CD4-positive, alpha-beta T cell (primary cell): ENCODE measurements at regions not wholly inside any gene's neighbourhood (a gene's known extent, or its start where the extent isn't known, plus 50 kb on each side); places are given as distances from the start of the nearest gene placed in this dataset.

Source experiments
- ATAC-seq: fragments of 200-7000 bp; cut with Tn5 transposase; one replicate; pipeline ENCODE4 v1.10.0; 2022; ENCODE audit warnings: mild to moderate bottlenecking; ENCODE audit not compliant: poor library complexity
- CTCF ChIA-PET: fragments of 350-600 bp; sonication (Branson Sonifier 250); formaldehyde crosslinking; loops from one replicate; lab custom pipeline; 2021; ENCODE audit warnings: antibody characterized with exemption, inconsistent platforms; lab: Charles Lee
- POLR2A ChIA-PET: fragments of 350-600 bp; sonication (Branson Sonifier 250); formaldehyde crosslinking; loops from one replicate; lab custom pipeline; 2021; ENCODE audit warnings: antibody characterized with exemption, inconsistent platforms; lab: Charles Lee
- DNase-seq, 14 experiments: peaks; one replicate each; pipeline ENCODE4 v3.0.0-alpha.2; 2013 to 2020; ENCODE audit warnings: mixed read lengths in 2 of 14
- H3K27ac ChIP-seq, 2 donors: one replicate each; pipeline versions ENCODE4 v1.5.1 to v1.7.0; 2013; ENCODE audit warnings: low read length in 2 of 2, low read depth in 1 of 2, mild to moderate bottlenecking in 1 of 2
- H3K27me3 ChIP-seq, 2 experiments: 1 replicate in 1 of 2; 2 replicates in 1 of 2; pipeline versions ENCODE4 v1.6.1 to v1.7.0; 2013; ENCODE audit warnings: low read length in 2 of 2, control low read depth in 1 of 2, mild to moderate bottlenecking in 1 of 2, moderate library complexity in 1 of 2; ENCODE audit not compliant: insufficient read depth in 2 of 2, control insufficient read depth in 1 of 2
- H3K36me3 ChIP-seq: one replicate; pipeline ENCODE4 v1.6.1; 2013; ENCODE audit warnings: low read length, control low read depth; ENCODE audit not compliant: insufficient read depth
- H3K4me1 ChIP-seq: one replicate; pipeline ENCODE4 v1.6.1; 2013; ENCODE audit warnings: low read length, control low read depth; ENCODE audit not compliant: insufficient read depth
- H3K4me3 ChIP-seq: one replicate; pipeline ENCODE4 v1.5.1; 2013; ENCODE audit warnings: mild to moderate bottlenecking, low read length, moderate library complexity
- H3K9me3 ChIP-seq, 2 experiments: 1 replicate in 1 of 2; 2 replicates in 1 of 2; pipeline versions ENCODE4 v1.6.1 to v1.7.0; 2013; ENCODE audit warnings: low read length in 2 of 2, mild to moderate bottlenecking in 2 of 2, control low read depth in 1 of 2, moderate library complexity in 1 of 2; ENCODE audit not compliant: control insufficient read depth in 1 of 2, insufficient read depth in 1 of 2
- H3K27ac Mint-ChIP-seq: one replicate; pipeline ENCODE4 v1.8.0; 2020; ENCODE audit warnings: mixed read lengths
- H3K27me3 Mint-ChIP-seq: one replicate; pipeline ENCODE4 v1.8.0; 2021; ENCODE audit warnings: mixed read lengths
- H3K36me3 Mint-ChIP-seq: one replicate; pipeline ENCODE4 v1.8.0; 2021; ENCODE audit warnings: low read depth, mixed read lengths
- H3K4me1 Mint-ChIP-seq: one replicate; pipeline ENCODE4 v1.8.0; 2021; ENCODE audit warnings: low read depth, mixed read lengths
- H3K4me3 Mint-ChIP-seq: one replicate; pipeline ENCODE4 v1.8.0; 2020; ENCODE audit warnings: mild to moderate bottlenecking, mixed read lengths
- H3K9me3 Mint-ChIP-seq: one replicate; pipeline ENCODE4 v1.8.0; 2020; ENCODE audit warnings: mixed read lengths
- intact Hi-C, 2 experiments: fragments of 100-400 bp; cut with DNase I in 1 of 2; cut with micrococcal nuclease in 1 of 2; formaldehyde crosslinking; loops; one replicate each; pipeline versions ENCODE4 v1.15.1 to v1.9.0; 2023 to 2025; cut with DNase I, micrococcal nuclease
- TF ChIP-seq, protein P1 (sequence below): fragments of 200-600 bp; IDR thresholded peaks from one replicate; pipeline ENCODE4 v1.8.0; 2022; ENCODE audit warnings: antibody characterized with exemption, mild to moderate bottlenecking

DNA sequence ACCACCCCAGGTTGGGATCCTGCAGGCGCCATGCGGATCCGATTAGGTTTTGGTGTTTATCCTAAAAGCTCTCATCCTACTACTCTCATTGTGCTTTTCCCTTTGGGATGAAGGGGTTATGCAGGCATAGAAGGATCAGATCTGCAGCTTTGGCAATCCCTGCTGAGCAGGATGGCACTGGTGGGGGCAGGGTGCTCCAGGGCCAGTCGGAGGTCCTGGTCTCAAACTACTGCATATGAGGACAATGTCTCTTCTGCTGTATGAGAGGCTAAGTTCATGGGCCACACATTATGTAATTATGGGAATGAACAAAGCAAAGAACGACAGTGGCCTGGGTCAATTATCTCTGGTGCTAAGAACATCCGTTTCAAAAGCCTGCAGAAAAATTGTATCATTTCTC is 334.2 kb downstream of the IRX1 start:
- POLR2A ChIA-PET = no interaction called here
- Histone ChIP-seq H3K4me1 (no peaks in the 10 kb centered on the region), H3K27me3 (no peaks in the 10 kb centered on the region), H3K9me3 (peaks cover 0 to 27% of the 10 kb centered on the region in 2 experiments), H3K27ac (no peak overlapping the region), H3K4me3 (no peak overlapping the region), H3K36me3 (no peaks in the 10 kb centered on the region)
- Mint-ChIP-seq H3K27ac (no peak overlapping the region), H3K4me3 (no peak overlapping the region), H3K36me3 (no peaks in the 10 kb centered on the region), H3K4me1 (no peaks in the 10 kb centered on the region), H3K27me3 (no peaks in the 10 kb centered on the region), H3K9me3 (peaks cover 4% of the 10 kb centered on the region)
- CTCF ChIA-PET = no interaction called here
- ATAC-seq (no peak), DNase-seq (no peak)
- intact Hi-C loops = no loop called here
- TF ChIP-seq, protein P1, sequence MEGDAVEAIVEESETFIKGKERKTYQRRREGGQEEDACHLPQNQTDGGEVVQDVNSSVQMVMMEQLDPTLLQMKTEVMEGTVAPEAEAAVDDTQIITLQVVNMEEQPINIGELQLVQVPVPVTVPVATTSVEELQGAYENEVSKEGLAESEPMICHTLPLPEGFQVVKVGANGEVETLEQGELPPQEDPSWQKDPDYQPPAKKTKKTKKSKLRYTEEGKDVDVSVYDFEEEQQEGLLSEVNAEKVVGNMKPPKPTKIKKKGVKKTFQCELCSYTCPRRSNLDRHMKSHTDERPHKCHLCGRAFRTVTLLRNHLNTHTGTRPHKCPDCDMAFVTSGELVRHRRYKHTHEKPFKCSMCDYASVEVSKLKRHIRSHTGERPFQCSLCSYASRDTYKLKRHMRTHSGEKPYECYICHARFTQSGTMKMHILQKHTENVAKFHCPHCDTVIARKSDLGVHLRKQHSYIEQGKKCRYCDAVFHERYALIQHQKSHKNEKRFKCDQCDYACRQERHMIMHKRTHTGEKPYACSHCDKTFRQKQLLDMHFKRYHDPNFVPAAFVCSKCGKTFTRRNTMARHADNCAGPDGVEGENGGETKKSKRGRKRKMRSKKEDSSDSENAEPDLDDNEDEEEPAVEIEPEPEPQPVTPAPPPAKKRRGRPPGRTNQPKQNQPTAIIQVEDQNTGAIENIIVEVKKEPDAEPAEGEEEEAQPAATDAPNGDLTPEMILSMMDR = no peak

DNA sequence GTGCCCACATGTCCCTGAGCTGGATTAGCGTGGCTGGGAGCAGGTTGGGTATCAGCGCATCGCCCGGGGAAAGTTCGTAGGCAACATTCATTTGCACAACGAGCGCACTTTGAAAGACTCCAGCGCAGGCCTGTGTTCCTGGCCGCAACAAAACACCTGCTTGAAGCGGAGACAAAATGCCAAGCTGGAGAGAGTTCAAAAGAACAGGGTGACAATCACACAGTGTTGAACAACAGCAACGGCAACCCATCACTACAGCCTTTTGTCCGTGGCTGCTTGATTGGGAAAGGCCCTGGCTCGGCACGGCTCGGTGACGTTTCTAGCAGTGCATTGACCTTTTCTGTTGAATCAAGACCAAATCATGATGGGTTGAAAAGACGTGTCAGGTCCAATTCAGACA is 336.3 kb downstream of the IRX1 start:
- Mint-ChIP-seq H3K4me1 (no peaks in the 10 kb centered on the region), H3K27ac (no peak overlapping the region), H3K27me3 (no peaks in the 10 kb centered on the region), H3K36me3 (no peaks in the 10 kb centered on the region), H3K4me3 (no peak overlapping the region), H3K9me3 (peaks cover 4% of the 10 kb centered on the region)
- no peak for DNase-seq
- ChIA-PET CTCF (no interaction called here), POLR2A (no interaction called here)
- Histone ChIP-seq H3K36me3 (no peaks in the 10 kb centered on the region), H3K4me1 (no peaks in the 10 kb centered on the region), H3K27ac (no peak overlapping the region), H3K4me3 (no peak overlapping the region), H3K9me3 (peaks cover 0 to 23% of the 10 kb centered on the region in 2 experiments), H3K27me3 (no peaks in the 10 kb centered on the region)
- no peak for ATAC-seq
- TF ChIP-seq, protein P1 = no peak
- intact Hi-C loops = no loop called here

DNA sequence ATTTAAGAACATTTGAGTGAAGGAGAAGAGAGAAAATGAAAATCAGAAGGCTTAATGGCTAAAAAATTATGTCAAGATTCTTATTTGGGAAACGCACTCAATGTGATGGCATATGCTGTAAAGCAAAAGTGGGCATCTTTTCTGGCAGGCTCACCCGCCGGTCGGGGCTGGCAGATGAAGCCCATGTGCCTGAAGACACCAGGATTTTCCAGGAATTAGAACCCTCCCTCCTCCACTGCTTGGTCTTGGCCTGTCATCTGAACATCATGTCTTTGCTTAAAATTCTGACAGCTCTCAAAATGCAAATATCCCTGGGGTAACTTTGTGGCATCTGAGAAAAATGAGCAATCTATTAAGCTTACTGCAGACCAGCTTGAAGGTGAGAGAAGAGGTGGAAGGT is 337.9 kb downstream of the IRX1 start:
- H3K27ac Mint-ChIP-seq = no peak overlapping the region
- H3K27me3 Mint-ChIP-seq = no peaks in the 10 kb centered on the region
- POLR2A ChIA-PET = no interaction called here
- Histone ChIP-seq H3K36me3 (no peaks in the 10 kb centered on the region), H3K9me3 (peaks cover 0 to 23% of the 10 kb centered on the region in 2 experiments), H3K4me3 (no peak overlapping the region), H3K27me3 (no peaks in the 10 kb centered on the region), H3K4me1 (no peaks in the 10 kb centered on the region), H3K27ac (no peak overlapping the region)
- peaks cover 4% of the 10 kb centered on the region for H3K9me3 Mint-ChIP-seq
- DNase-seq (no peak), ATAC-seq (no peak)
- H3K36me3 Mint-ChIP-seq = no peaks in the 10 kb centered on the region
- CTCF ChIA-PET = no interaction called here
- no peak overlapping the region for H3K4me3 Mint-ChIP-seq
- intact Hi-C loops = no loop called here
- H3K4me1 Mint-ChIP-seq = no peaks in the 10 kb centered on the region
- TF ChIP-seq, protein P1 = no peak
